K562 (cell line): ENCODE measurements at regions not wholly inside any gene's neighbourhood (a gene's known extent, or its start where the extent isn't known, plus 50 kb on each side); places are given as distances from the start of the nearest gene placed in this dataset.

Experiments
- CTCF ChIP-seq, 3 experiments: IDR thresholded peaks in 2 of 3; conservative IDR thresholded peaks in 1 of 3; 2 replicates each; pipeline ENCODE4 v1.5.1; 2011 to 2012; ENCODE audit warnings: low read length in 3 of 3, mild to moderate bottlenecking in 3 of 3, control low read depth in 2 of 3, improper control_type of control experiment in 1 of 3, inconsistent platforms in 1 of 3, low read depth in 1 of 3, mixed read lengths in 1 of 3, moderate library complexity in 1 of 3; ENCODE audit not compliant: insufficient read depth in 2 of 3
- JUND ChIP-seq, 2 experiments: IDR thresholded peaks; 2 replicates in 1 of 2; 3 replicates in 1 of 2; pipeline ENCODE4 v1.6.1; 2011; ENCODE audit warnings: borderline replicate concordance in 2 of 2, low read depth in 2 of 2, low read length in 2 of 2, improper control_type of control experiment in 1 of 2, missing biosample characterization in 1 of 2, missing genetic modification characterization in 1 of 2, missing genetic modification reagents in 1 of 2
- PHB2 ChIP-seq: fragments of 450-650 bp; IDR thresholded peaks from 2 replicates; pipeline ENCODE4 v1.6.1; 2017; ENCODE audit warnings: low read depth

GRCh38 chr7:52114056-52114455, 797.4 kb upstream of the COBL start:
- no peak for TF ChIP-seq PHB2
- no peak for TF ChIP-seq CTCF (IDR thresholded peaks at IDR 0.05 in 2 of 3, conservative IDR thresholded peaks at IDR 0.05 in 1 of 3; ENCODE audit: insufficient read depth in 2 of 3, low read depth in 1 of 3, low read length in 3 of 3)
- TF ChIP-seq JUND (IDR thresholded peaks at IDR 0.05; ENCODE audit: borderline replicate concordance, low read depth, low read length), result no peak
- TF ChIP-seq JUND (tag; IDR thresholded peaks at IDR 0.05; ENCODE audit: borderline replicate concordance, low read depth, low read length), result no peak
